Naive thymus-derived CD8-positive, alpha-beta T cell (primary cell): ENCODE measurements at regions not wholly inside any gene's neighbourhood (a gene's known extent, or its start where the extent isn't known, plus 50 kb on each side); places are given as distances from the start of the nearest gene placed in this dataset.
"Not testable (repeated sequence)": the region's sequence is repeated elsewhere in the genome, so short reads cannot be mapped to it uniquely, and the experiment has no call there.

Source experiments
- ATAC-seq, 2 donors: fragments of 150-1000 bp; cut with Tn5 transposase in 1 of 2; sonication (Bioruptor Pico), chemical (Tn5 transposase) in 1 of 2; 1 replicate in 1 of 2; 2 replicates in 1 of 2; pipeline ENCODE4 v1.10.0; 2021; ENCODE audit warnings: mild to moderate bottlenecking in 2 of 2, moderate library complexity in 2 of 2
- POLR2A ChIA-PET: fragments of 350-600 bp; sonication (Branson Sonifier 250); formaldehyde crosslinking; loops from one replicate; lab custom pipeline; 2021; ENCODE audit warnings: antibody characterized with exemption; lab: Charles Lee
- DNase-seq, 10 donors: peaks; one replicate each; pipeline versions ENCODE4 v3.0.0 to v3.0.0-alpha.2; 2020 to 2022
- H3K27ac Mint-ChIP-seq, 10 donors: one replicate each; pipeline ENCODE4 v1.8.0; 2020 to 2022; ENCODE audit warnings: mild to moderate bottlenecking in 10 of 10, mixed read lengths in 10 of 10, moderate library complexity in 4 of 10, inconsistent platforms in 1 of 10
- H3K27me3 Mint-ChIP-seq, 5 donors: one replicate each; pipeline ENCODE4 v1.8.0; 2021 to 2022; ENCODE audit warnings: mixed read lengths in 5 of 5
- H3K36me3 Mint-ChIP-seq, 3 donors: one replicate each; pipeline ENCODE4 v1.8.0; 2020 to 2022; ENCODE audit warnings: mixed read lengths in 3 of 3, mild to moderate bottlenecking in 2 of 3, inconsistent platforms in 1 of 3
- H3K4me1 Mint-ChIP-seq, 4 donors: one replicate each; pipeline ENCODE4 v1.8.0; 2021 to 2022; ENCODE audit warnings: mixed read lengths in 4 of 4
- H3K4me3 Mint-ChIP-seq, 10 donors: one replicate each; pipeline ENCODE4 v1.8.0; 2020 to 2022; ENCODE audit warnings: mild to moderate bottlenecking in 10 of 10, mixed read lengths in 10 of 10, moderate library complexity in 6 of 10, inconsistent platforms in 1 of 10
- H3K9me3 Mint-ChIP-seq, 9 donors: one replicate each; pipeline ENCODE4 v1.8.0; 2020 to 2022; ENCODE audit warnings: mixed read lengths in 9 of 9, mild to moderate bottlenecking in 3 of 9, inconsistent platforms in 1 of 9, moderate library complexity in 1 of 9

GRCh38 chr2:35614640-35615039 is 740.9 kb upstream of the CRIM1 start:
- Mint-ChIP-seq H3K36me3 (no peaks in the 10 kb centered on the region), H3K27me3 (no peaks in the 10 kb centered on the region)

GRCh38 chr2:35606394-35606793 is 749.2 kb upstream of the CRIM1 start:
- POLR2A ChIA-PET = no interaction called here
- H3K36me3 Mint-ChIP-seq = no peaks in the 10 kb centered on the region
- ATAC-seq (no peak), DNase-seq (no peak)
- H3K27ac Mint-ChIP-seq = no peak overlapping the region
- H3K27me3 Mint-ChIP-seq = no peaks in the 10 kb centered on the region
- no peaks in the 10 kb centered on the region for H3K4me1 Mint-ChIP-seq
- no peak overlapping the region for H3K4me3 Mint-ChIP-seq
- H3K9me3 Mint-ChIP-seq = peaks cover 0 to 6% (median 0%) of the 10 kb centered on the region in 9 donors

More at GRCh38 chr2:35614640-35615039, 740.9 kb upstream of the CRIM1 start:
- Mint-ChIP-seq H3K4me1 (no peaks in the 10 kb centered on the region), H3K4me3 (no peak overlapping the region), H3K27ac (no peak overlapping the region), H3K9me3 (no peaks in the 10 kb centered on the region)
- POLR2A ChIA-PET = no interaction called here
- no peak for DNase-seq
- no peak for ATAC-seq

- Mint-ChIP-seq H3K4me3 (no peak overlapping the region), H3K9me3 (peaks cover 0 to 29% (median 5%) of the 10 kb centered on the region in 9 donors), H3K27me3 (no peaks in the 10 kb centered on the region), H3K27ac (no peak overlapping the region), H3K36me3 (peaks cover 0 to 3% (median 2%) of the 10 kb centered on the region in 3 donors), H3K4me1 (no peaks in the 10 kb centered on the region)
- DNase-seq (no peak), ATAC-seq (no peak)
- POLR2A ChIA-PET = no interaction called here
Measured at GRCh38 chr2:35598310-35598709, 757.3 kb upstream of the CRIM1 start.

- Mint-ChIP-seq H3K4me1 (no peaks in the 10 kb centered on the region), H3K4me3 (no peak overlapping the region), H3K27me3 (no peaks in the 10 kb centered on the region), H3K9me3 (peaks cover 0 to 15% (median 4%) of the 10 kb centered on the region in 9 donors), H3K36me3 (peaks cover 0 to 4% (median 0%) of the 10 kb centered on the region in 3 donors), H3K27ac (no peak overlapping the region)
- POLR2A ChIA-PET = no interaction called here
- DNase-seq = no peak
- no peak for ATAC-seq
Measured at GRCh38 chr2:35591886-35592285, 763.7 kb upstream of the CRIM1 start.

DNA sequence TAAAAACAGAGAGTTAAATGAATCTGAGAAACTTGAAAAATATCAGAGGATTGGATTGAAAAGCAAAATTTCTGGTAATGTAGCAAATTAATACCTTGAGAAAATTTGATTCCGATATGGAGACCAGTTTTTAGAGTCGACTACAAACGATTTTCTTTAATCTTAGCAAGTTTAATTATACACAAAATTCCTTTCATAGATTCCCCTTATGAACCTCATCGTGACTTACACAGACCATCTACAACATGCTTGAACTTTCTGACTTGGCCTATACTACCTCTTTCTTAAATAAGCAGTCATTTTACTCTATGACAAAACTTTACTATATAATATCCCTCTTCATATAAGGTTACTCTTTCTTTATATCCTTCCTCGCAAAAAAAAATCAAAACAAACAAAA is 769.6 kb upstream of the CRIM1 start:
- ATAC-seq (no peak), DNase-seq (no peak)
- Mint-ChIP-seq H3K4me3 (no peak overlapping the region), H3K36me3 (peaks cover 0 to 2% (median 0%) of the 10 kb centered on the region in 3 donors), H3K27me3 (no peaks in the 10 kb centered on the region), H3K27ac (no peak overlapping the region), H3K4me1 (no peaks in the 10 kb centered on the region), H3K9me3 (peaks cover 0 to 20% (median 10%) of the 10 kb centered on the region in 9 donors)
- POLR2A ChIA-PET = no interaction called here

DNA sequence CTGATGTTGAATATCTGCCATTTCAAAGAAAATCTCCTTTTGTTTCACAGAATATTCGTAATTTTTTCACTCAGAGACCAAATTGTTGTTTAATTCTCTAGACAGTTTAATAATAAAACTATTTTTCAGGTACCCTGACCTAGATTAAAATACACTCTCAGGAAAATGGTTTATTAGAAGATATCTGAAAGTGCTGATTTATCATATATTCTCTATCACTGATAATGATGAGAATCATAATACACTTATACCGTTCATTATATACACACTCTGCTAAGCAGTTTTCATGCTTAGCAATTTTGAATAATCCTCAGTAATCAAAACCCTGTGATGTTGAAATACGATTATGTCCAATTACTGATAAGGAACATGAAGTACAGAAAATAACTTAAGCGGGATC is 772.9 kb upstream of the CRIM1 start:
- Mint-ChIP-seq H3K36me3 (no peaks in the 10 kb centered on the region), H3K4me3 (no peak overlapping the region), H3K27me3 (no peaks in the 10 kb centered on the region), H3K9me3 (peaks cover 0 to 26% (median 11%) of the 10 kb centered on the region in 9 donors), H3K4me1 (no peaks in the 10 kb centered on the region), H3K27ac (no peak overlapping the region)
- DNase-seq (no peak), ATAC-seq (no peak)
- POLR2A ChIA-PET = no interaction called here

- peaks cover 0 to 1% (median 0%) of the 10 kb centered on the region in 5 donors for H3K27me3 Mint-ChIP-seq
- H3K4me3 Mint-ChIP-seq = no peak overlapping the region
- H3K4me1 Mint-ChIP-seq = no peaks in the 10 kb centered on the region
- ATAC-seq (no peak), DNase-seq (no peak)
- peaks cover 0 to 15% (median 6%) of the 10 kb centered on the region in 9 donors for H3K9me3 Mint-ChIP-seq
- no peaks in the 10 kb centered on the region for H3K36me3 Mint-ChIP-seq
- no peak overlapping the region for H3K27ac Mint-ChIP-seq
- POLR2A ChIA-PET = no interaction called here
Measured at GRCh38 chr2:35580956-35581355, 774.6 kb upstream of the CRIM1 start.

DNA sequence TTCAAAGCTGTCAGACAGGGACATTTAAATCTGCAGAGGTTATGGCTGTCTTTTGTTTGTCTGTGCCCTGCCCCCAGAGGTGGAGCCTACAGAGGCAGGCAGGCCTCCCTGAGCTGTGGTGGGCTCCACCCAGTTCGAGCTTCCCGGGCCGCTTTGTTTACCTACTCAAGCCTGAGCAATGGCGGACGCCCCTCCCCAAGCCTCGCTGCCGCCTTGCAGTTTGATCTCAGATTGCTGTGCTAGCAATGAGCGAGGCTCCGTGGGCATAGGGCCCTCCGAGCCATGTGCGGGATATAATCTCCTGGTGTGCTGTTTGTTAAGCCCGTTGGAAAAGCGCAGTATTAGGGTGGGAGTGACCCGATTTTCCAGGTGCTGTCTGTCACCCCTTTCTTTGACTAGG is 787.0 kb upstream of the CRIM1 start:
- peaks cover 0 to 13% (median 4%) of the 10 kb centered on the region in 9 donors for H3K9me3 Mint-ChIP-seq
- H3K27ac Mint-ChIP-seq, H3K4me1 Mint-ChIP-seq, H3K4me3 Mint-ChIP-seq, DNase-seq, ATAC-seq, H3K36me3 Mint-ChIP-seq, H3K27me3 Mint-ChIP-seq, POLR2A ChIA-PET: not testable (repeated sequence)

DNA sequence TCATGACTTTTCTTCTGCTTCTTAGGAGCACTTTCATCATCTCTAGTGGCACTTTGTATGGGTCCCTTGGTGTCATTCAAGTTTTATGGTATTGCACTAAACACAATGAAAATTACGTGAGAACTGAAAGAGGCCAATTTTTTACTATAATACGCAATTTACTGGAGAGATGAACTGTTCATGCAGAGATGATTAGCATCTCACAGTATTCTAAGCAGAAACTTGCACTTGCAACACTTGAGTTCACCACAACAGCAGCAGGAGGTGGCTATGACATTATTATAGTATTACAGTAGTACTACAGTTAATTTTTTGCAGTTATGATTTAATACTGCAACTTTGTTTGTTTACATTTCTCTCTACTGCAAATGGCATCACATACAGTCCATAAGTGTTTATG is 793.1 kb upstream of the CRIM1 start:
- POLR2A ChIA-PET = no interaction called here
- Mint-ChIP-seq H3K4me1 (no peaks in the 10 kb centered on the region), H3K27me3 (no peaks in the 10 kb centered on the region), H3K4me3 (no peak overlapping the region), H3K27ac (no peak overlapping the region), H3K9me3 (peaks cover 0 to 5% (median 0%) of the 10 kb centered on the region in 9 donors), H3K36me3 (peaks cover 0 to 2% (median 0%) of the 10 kb centered on the region in 3 donors)
- DNase-seq = no peak
- ATAC-seq = no peak

GRCh38 chr2:35548171-35548570 is 807.4 kb upstream of the CRIM1 start:
- no peaks in the 10 kb centered on the region for H3K27me3 Mint-ChIP-seq
- no peak for DNase-seq
- H3K4me3 Mint-ChIP-seq = no peak overlapping the region
- POLR2A ChIA-PET = no interaction called here
- H3K36me3 Mint-ChIP-seq = no peaks in the 10 kb centered on the region
- no peak overlapping the region for H3K27ac Mint-ChIP-seq
- H3K9me3 Mint-ChIP-seq = peaks cover 0 to 3% (median 0%) of the 10 kb centered on the region in 9 donors
- H3K4me1 Mint-ChIP-seq = no peaks in the 10 kb centered on the region
- no peak for ATAC-seq

GRCh38 chr2:35545301-35545700 is 810.3 kb upstream of the CRIM1 start:
- DNase-seq = no peak
- Mint-ChIP-seq H3K36me3 (no peaks in the 10 kb centered on the region), H3K27ac (no peak overlapping the region), H3K27me3 (no peaks in the 10 kb centered on the region), H3K9me3 (peaks cover 0 to 11% (median 0%) of the 10 kb centered on the region in 9 donors), H3K4me1 (no peaks in the 10 kb centered on the region), H3K4me3 (no peak overlapping the region)
- POLR2A ChIA-PET = no interaction called here
- ATAC-seq = no peak

GRCh38 chr2:35538796-35539195 is 816.8 kb upstream of the CRIM1 start:
- Mint-ChIP-seq H3K4me3 (no peak overlapping the region), H3K27me3 (no peaks in the 10 kb centered on the region), H3K36me3 (no peaks in the 10 kb centered on the region), H3K27ac (no peak overlapping the region), H3K9me3 (peaks cover 0 to 11% (median 2%) of the 10 kb centered on the region in 9 donors), H3K4me1 (no peaks in the 10 kb centered on the region)
- ATAC-seq (no peak), DNase-seq (no peak)
- POLR2A ChIA-PET = no interaction called here

DNA sequence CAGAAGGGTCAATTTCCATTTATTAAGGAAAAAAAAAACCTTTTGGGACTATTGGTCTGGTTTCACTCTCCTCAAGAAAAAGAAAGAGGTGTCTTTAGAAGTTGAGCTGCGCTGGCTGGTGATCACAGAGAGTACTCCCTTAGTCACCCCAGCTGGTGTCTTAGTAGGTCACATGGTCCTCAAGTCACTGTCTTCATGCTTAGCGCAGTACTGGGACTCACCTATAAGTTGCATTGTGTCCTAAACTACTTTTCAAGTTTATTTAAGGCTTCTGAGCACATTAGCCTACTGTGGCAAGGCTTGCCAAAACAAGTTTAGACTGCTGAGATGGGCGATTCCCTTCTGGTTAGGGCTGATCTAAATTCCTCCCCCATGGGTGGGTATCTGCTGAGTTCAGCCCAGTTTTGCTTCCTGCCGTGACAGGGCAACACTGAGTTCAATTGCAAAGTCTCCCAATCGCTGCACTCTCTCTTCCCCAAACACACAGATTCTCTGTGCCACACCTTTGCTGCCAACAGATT is 824.9 kb upstream of the CRIM1 start:
- ATAC-seq = no peak

DNA sequence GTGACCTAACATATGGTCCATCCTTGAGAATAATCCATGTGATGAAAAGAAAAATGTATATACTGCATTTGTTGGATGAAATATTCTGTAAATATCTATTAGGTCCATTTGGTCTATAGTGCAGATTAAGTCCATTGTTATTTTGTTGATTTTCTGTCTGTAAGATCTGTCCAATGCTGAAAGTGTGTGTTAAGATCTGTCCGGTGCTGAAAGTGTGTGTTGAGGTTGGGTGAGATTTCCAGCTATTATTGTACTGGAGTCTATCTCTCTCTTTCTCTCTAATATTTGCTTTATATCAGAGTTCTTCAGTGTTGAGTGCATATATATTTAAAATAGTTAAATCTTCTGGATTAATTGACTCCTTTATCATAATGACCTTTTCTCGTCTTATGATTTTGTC is 828.8 kb upstream of the CRIM1 start:
- no peak overlapping the region for H3K27ac Mint-ChIP-seq
- H3K27me3 Mint-ChIP-seq = peaks cover 0 to 2% (median 0%) of the 10 kb centered on the region in 5 donors
- POLR2A ChIA-PET = no interaction called here
- ATAC-seq (no peak), DNase-seq (no peak)
- H3K4me1 Mint-ChIP-seq = no peaks in the 10 kb centered on the region
- H3K36me3 Mint-ChIP-seq = no peaks in the 10 kb centered on the region
- no peak overlapping the region for H3K4me3 Mint-ChIP-seq
- peaks cover 3 to 43% (median 13%) of the 10 kb centered on the region in 9 donors for H3K9me3 Mint-ChIP-seq

More for the DNA sequence above, 824.9 kb upstream of the CRIM1 start:
- POLR2A ChIA-PET = no interaction called here
- no peak overlapping the region for H3K4me3 Mint-ChIP-seq
- peaks cover 0 to 41% (median 6%) of the 10 kb centered on the region in 9 donors for H3K9me3 Mint-ChIP-seq
- peaks cover 0 to 2% (median 0%) of the 10 kb centered on the region in 5 donors for H3K27me3 Mint-ChIP-seq
- no peaks in the 10 kb centered on the region for H3K36me3 Mint-ChIP-seq
- no peak for DNase-seq
- no peak overlapping the region for H3K27ac Mint-ChIP-seq
- H3K4me1 Mint-ChIP-seq = no peaks in the 10 kb centered on the region
